ENCODE measurements at regions not wholly inside any gene's neighbourhood (a gene's known extent, or its start where the extent isn't known, plus 50 kb on each side); places are given as distances from the start of the nearest gene placed in this dataset.

GRCh38 chr2:17156086-17156485 is 362.2 kb downstream of the RAD51AP2 start:
- no peak for DNase-seq (ENCODE audit: extremely low spot score)
- TF ChIP-seq CTCF (IDR thresholded peaks at IDR 0.05; ENCODE audit: control extremely low read depth, extremely low read depth, low read depth, missing control alignments): no peak
- POLR2A ChIA-PET: no interaction called here
- CTCF ChIA-PET: interaction anchor here (1.6 to 3.7 kb wide), 2 partner anchors 8 to 22 kb away, joined by 4 to 9 read pairs; no protein-coding TSS in a partner anchor

GRCh38 chr2:17149945-17150344 is 368.3 kb downstream of the RAD51AP2 start:
- POLR2A ChIA-PET: no interaction called here
- DNase-seq (ENCODE audit: extremely low spot score): no peak
- TF ChIP-seq CTCF (IDR thresholded peaks at IDR 0.05; ENCODE audit: control extremely low read depth, extremely low read depth, low read depth, missing control alignments): no peak
- CTCF ChIA-PET: no interaction called here

GRCh38 chr2:17148407-17149145 is 369.7 kb downstream of the RAD51AP2 start:
- ChIA-PET CTCF (interaction anchor here (0.6 to 1.1 kb wide), 2 partner anchors 8 to 10 kb away, joined by 3 to 4 read pairs; no protein-coding TSS in a partner anchor), POLR2A (no interaction called here)
- TF ChIP-seq CTCF (IDR thresholded peaks at IDR 0.05; ENCODE audit: control extremely low read depth, extremely low read depth, low read depth, missing control alignments): no peak
- no peak for DNase-seq (ENCODE audit: extremely low spot score)

GRCh38 chr2:17146358-17146757 is 371.9 kb downstream of the RAD51AP2 start:
- ChIA-PET POLR2A (no interaction called here), CTCF (interaction anchor here (0.9 to 1.0 kb wide), 2 partner anchors 15 to 23 kb away, joined by 3 read pairs; no protein-coding TSS in a partner anchor)
- no peak for DNase-seq (ENCODE audit: extremely low spot score)
- TF ChIP-seq CTCF (IDR thresholded peaks at IDR 0.05; ENCODE audit: control extremely low read depth, extremely low read depth, low read depth, missing control alignments): no peak

GRCh38 chr2:17136877-17137276 is 381.4 kb downstream of the RAD51AP2 start:
- POLR2A ChIA-PET: no interaction called here
- CTCF ChIA-PET: no interaction called here

GRCh38 chr2:17136231-17136630 is 382.0 kb downstream of the RAD51AP2 start:
- ChIA-PET CTCF (no interaction called here), POLR2A (no interaction called here)
- DNase-seq (ENCODE audit: extremely low spot score): no peak
- no peak for TF ChIP-seq CTCF (IDR thresholded peaks at IDR 0.05; ENCODE audit: control extremely low read depth, extremely low read depth, low read depth, missing control alignments)

More at GRCh38 chr2:17136877-17137276, 381.4 kb downstream of the RAD51AP2 start:
- no peak for DNase-seq (ENCODE audit: extremely low spot score)
- TF ChIP-seq CTCF (IDR thresholded peaks at IDR 0.05; ENCODE audit: control extremely low read depth, extremely low read depth, low read depth, missing control alignments): no peak

Data from GM10248 (cell line).